Muscle layer of duodenum (tissue), 2 donors: ENCODE measurements at regions not wholly inside any gene's neighbourhood (a gene's known extent, or its start where the extent isn't known, plus 50 kb on each side); places are given as distances from the start of the nearest gene placed in this dataset.

Experiments
- H3K27ac ChIP-seq: one replicate; pipeline ENCODE4 v1.7.0; 2013; ENCODE audit warnings: mild to moderate bottlenecking, low read length
- H3K27me3 ChIP-seq: one replicate; pipeline ENCODE4 v1.7.0; 2013; ENCODE audit warnings: low read depth, mild to moderate bottlenecking, control low read depth, low read length
- H3K36me3 ChIP-seq, 2 donors: one replicate each; pipeline ENCODE4 v1.7.0; 2013; ENCODE audit warnings: low read length in 2 of 2, control low read depth in 1 of 2, mild to moderate bottlenecking in 1 of 2; ENCODE audit not compliant: insufficient read depth in 2 of 2, control insufficient read depth in 1 of 2
- H3K4me1 ChIP-seq, 2 donors: one replicate each; pipeline ENCODE4 v1.7.0; 2013; ENCODE audit warnings: low read length in 2 of 2, mild to moderate bottlenecking in 2 of 2, control low read depth in 1 of 2, moderate library complexity in 1 of 2; ENCODE audit not compliant: insufficient read depth in 2 of 2, control insufficient read depth in 1 of 2
- H3K4me3 ChIP-seq, 2 donors: one replicate each; pipeline ENCODE4 v1.7.0; 2013; ENCODE audit warnings: low read length in 2 of 2, low read depth in 1 of 2, mild to moderate bottlenecking in 1 of 2
- H3K9me3 ChIP-seq, 2 donors: one replicate each; pipeline ENCODE4 v1.7.0; 2013; ENCODE audit warnings: low read length in 2 of 2, control low read depth in 1 of 2, mild to moderate bottlenecking in 1 of 2; ENCODE audit not compliant: control insufficient read depth in 1 of 2
- donor health status: healthy.

DNA sequence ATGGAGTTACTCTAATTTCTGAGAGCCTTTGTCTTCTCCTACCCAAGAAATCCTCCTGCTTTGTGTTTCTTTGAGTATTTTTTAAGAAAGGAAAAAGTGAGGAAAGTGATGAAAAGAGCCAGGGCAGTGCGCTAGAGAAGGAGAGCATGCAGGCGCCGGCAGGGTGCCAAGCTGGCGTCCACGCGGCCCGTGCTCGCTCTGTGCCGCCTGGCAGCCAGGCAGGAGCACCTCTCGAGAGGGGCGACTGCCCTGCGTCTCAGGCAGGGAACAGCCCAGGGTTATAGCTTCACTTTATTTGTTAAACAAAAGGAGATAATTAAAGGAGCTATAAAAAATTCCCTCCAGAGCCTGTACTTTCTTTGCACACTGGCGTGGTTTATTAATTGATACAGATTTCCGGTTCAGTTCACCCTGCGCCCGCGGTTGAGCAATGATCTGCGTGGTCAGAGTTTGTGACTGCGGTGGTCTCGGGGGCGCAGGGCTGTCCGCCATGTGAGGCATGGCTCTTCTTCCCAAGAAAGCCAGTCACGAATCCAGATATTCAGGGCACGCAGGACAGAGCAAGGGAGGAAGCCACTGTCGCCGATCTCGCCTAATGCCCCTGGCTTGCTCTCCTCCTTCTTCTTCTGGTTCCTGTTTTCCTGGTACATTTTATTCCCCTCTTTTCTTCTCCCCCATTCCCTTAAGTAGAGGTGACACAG, 110.8 kb upstream of the PAQR3 start:
- no peaks in the 10 kb centered on the region for H3K9me3 ChIP-seq
- H3K36me3 ChIP-seq = no peaks in the 10 kb centered on the region
- no peaks in the 10 kb centered on the region for H3K27me3 ChIP-seq
- H3K27ac ChIP-seq = peak overlapping the region; percentile 19
- H3K4me1 ChIP-seq = peaks cover 5 to 19% of the 10 kb centered on the region in 2 donors
- H3K4me3 ChIP-seq = peak overlapping the region in 1 of 2 donors; percentile 14

DNA sequence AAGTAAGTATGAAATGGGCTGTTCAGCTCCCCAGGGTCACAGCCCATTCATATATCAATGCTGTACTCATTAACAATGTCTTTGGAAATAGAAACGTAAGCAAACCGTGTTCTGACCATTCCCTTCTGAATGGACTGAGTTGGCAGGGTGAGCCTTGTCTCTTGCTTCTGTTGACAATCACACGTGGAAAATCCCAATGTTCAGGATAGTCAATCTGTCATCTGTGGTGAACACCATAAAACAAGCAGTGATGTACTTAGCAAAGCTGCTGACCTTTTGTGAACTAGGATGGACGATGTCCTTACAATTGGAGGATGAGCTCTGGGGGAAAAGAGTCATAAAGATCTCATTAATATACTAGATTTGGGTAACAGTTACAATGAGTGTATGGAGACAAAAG, 109.6 kb upstream of the PAQR3 start:
- Histone ChIP-seq H3K36me3 (no peaks in the 10 kb centered on the region), H3K4me1 (peaks cover 5 to 19% of the 10 kb centered on the region in 2 donors), H3K9me3 (no peaks in the 10 kb centered on the region), H3K27me3 (no peaks in the 10 kb centered on the region), H3K4me3 (no peak overlapping the region), H3K27ac (no peak overlapping the region)

DNA sequence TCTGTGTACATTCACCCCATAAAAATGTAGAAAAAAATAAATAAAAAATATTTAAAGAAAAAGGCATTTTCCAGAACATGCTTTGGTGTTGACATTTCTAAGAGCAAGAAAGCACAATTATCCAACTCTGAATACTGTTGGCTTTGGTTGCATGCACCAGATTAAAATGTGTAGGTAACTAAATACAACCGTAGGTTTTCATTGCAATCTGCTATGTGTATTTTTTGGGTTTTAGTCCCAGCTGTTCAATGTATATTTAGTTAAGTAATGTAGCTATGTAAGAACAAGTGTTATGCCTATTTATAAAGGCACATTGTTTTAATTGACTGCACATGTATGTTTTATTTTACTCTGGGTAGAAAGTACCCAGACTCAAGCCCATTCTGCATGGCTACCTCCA, 108.1 kb upstream of the PAQR3 start:
- Histone ChIP-seq H3K4me3 (no peak overlapping the region), H3K27ac (no peak overlapping the region), H3K9me3 (no peaks in the 10 kb centered on the region), H3K4me1 (peaks cover 5 to 19% of the 10 kb centered on the region in 2 donors), H3K27me3 (no peaks in the 10 kb centered on the region), H3K36me3 (no peaks in the 10 kb centered on the region)

DNA sequence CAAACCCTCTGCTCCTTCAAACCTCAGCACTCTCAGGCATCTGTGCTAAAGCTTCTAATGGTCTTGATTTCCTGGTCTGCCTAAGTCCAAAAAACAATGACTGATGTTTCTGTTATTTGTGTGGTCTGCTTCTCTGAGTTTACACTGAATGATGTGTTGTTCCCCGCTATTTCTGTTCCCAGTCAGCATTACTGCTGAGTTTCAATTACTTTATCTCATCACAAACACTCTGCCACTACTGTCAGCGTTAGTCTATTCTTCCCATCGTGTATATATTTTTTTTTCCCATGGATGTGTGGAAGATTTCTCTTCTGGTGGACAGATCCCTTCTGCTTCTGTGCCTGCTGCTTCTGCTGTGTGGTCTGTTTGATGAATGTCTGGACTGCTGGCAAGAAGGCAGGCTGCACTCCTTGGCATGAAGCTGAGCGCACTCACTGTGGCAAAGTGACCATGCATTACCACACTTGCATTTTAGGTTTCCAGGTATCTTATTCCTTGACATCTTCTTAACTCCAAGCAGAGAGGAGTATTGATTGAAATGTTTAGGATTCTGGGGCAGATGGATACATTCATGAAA, 106.9 kb upstream of the PAQR3 start:
- Histone ChIP-seq H3K27ac (no peak overlapping the region), H3K36me3 (no peaks in the 10 kb centered on the region), H3K4me3 (no peak overlapping the region), H3K27me3 (no peaks in the 10 kb centered on the region), H3K4me1 (peaks cover 5 to 16% of the 10 kb centered on the region in 2 donors), H3K9me3 (no peaks in the 10 kb centered on the region)

DNA sequence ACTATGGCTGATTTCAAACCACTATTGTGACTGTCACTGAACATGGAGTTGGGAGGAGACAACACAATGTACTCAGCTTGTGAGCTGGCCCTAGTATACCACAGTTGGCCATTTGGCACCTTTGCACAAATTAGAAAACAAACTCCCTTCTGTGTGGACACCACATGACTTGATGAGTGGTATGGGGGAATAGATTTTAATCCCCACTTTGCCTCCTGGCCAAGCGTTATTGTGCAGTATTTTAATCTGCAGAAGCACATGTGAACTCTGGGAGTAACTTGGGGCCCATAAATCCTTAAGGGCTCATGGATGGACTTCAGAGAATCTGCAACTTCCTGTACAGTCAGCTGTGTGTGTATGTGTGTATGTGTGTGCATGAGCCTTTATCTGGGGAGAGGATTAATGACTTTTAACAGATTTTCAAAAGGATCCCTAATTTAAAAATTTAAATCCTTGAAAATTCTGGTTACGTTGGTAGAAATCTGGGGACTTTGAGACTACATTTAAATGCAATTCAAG, 105.0 kb upstream of the PAQR3 start:
- H3K27ac ChIP-seq = no peak overlapping the region
- no peaks in the 10 kb centered on the region for H3K9me3 ChIP-seq
- peaks cover 5 to 16% of the 10 kb centered on the region in 2 donors for H3K4me1 ChIP-seq
- no peaks in the 10 kb centered on the region for H3K27me3 ChIP-seq
- H3K36me3 ChIP-seq = no peaks in the 10 kb centered on the region
- H3K4me3 ChIP-seq = no peak overlapping the region

DNA sequence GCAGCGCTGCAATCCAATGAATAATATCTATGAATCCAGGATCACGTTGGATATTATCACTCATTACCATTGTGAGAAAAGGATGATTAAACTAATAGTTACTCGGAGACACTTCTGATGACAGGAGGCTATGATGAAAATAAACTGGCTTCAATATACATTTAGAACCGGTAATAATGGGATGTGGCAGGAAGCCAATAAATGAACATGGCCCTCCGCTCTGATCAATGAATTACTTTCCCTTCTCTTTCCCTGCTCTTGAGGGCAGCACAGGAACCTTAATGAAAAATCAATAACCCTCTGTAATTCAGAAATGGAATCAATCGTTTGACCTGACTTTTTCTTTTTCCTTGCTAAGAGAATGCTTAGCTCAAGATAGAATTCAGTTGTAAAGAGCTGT, 103.9 kb upstream of the PAQR3 start:
- H3K9me3 ChIP-seq = no peaks in the 10 kb centered on the region
- H3K27ac ChIP-seq = no peak overlapping the region
- no peak overlapping the region for H3K4me3 ChIP-seq
- no peaks in the 10 kb centered on the region for H3K27me3 ChIP-seq
- H3K36me3 ChIP-seq = no peaks in the 10 kb centered on the region
- H3K4me1 ChIP-seq = peaks cover 0 to 12% of the 10 kb centered on the region in 2 donors

DNA sequence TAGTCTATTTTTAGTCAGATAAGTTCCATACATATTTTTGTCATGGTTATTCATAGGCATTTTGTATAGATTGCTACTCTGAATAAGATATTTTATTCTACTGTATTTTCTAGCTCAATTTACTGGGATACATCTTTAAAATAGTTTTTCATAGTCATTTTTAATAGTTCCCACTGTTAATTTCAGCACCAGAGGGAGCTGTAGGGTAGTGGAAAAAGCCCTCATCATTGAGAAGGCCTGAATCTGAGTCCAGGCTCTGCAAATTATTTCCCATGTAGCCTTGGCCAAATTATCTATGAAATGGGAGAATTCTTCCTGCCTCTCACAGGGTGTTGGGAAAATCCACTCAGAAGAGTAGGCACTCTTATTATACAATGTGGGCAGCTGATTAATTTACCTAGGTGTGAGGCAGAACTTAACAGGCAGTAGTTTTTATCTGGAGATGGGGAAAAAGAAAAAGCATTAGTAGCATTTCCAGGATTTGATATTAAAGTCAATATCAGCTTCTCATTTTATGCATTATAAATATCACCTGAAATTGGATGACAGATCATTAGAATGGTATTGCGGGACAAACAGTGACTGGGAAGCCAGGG, 102.9 kb upstream of the PAQR3 start:
- no peak overlapping the region for H3K27ac ChIP-seq
- H3K4me3 ChIP-seq = no peak overlapping the region
- no peaks in the 10 kb centered on the region for H3K9me3 ChIP-seq
- H3K4me1 ChIP-seq = peaks cover 0 to 4% of the 10 kb centered on the region in 2 donors
- no peaks in the 10 kb centered on the region for H3K36me3 ChIP-seq
- no peaks in the 10 kb centered on the region for H3K27me3 ChIP-seq

DNA sequence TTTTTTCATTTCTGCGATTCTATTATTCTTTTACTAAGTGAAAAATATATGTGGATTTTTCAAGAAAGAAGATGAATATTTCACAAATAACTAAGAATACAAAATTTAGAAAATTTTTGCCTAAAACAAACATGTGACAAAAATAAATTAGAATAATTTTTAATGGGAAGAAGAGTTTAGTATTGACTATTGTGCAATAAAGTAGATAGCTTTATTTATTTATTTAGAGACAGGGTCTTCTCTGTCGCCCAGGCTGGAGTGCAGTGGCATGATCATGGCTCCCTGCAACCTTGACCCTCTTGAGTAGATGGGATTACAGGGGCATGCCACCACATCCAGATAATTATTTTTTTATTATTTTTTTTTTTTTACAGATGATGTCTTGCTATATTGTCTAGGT, 95.3 kb upstream of the PAQR3 start:
- no peaks in the 10 kb centered on the region for H3K36me3 ChIP-seq
- H3K4me1 ChIP-seq = no peaks in the 10 kb centered on the region
- H3K27ac ChIP-seq = no peak overlapping the region
- no peaks in the 10 kb centered on the region for H3K27me3 ChIP-seq
- no peaks in the 10 kb centered on the region for H3K9me3 ChIP-seq
- H3K4me3 ChIP-seq = no peak overlapping the region

DNA sequence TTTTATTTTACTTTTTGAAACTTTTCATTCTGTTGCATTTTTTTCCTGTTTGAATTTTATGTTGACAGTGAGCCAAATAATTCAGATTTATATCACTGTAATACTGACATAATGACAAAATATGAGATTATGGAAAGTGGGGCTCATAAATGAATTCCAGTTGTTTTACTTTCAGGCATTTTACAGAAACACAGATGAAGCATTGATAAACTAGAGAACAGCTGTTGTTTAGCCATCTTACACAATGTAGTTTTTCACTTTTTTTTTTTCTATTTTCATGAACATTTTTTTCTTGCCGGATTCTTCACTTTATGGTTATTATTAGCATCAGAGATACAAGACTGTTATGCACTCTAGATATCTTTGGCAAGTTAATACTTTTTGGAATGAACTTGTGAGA, 91.7 kb upstream of the PAQR3 start:
- H3K9me3 ChIP-seq = no peaks in the 10 kb centered on the region
- no peaks in the 10 kb centered on the region for H3K36me3 ChIP-seq
- H3K4me1 ChIP-seq = no peaks in the 10 kb centered on the region
- H3K27ac ChIP-seq = no peak overlapping the region
- no peak overlapping the region for H3K4me3 ChIP-seq
- H3K27me3 ChIP-seq = no peaks in the 10 kb centered on the region

DNA sequence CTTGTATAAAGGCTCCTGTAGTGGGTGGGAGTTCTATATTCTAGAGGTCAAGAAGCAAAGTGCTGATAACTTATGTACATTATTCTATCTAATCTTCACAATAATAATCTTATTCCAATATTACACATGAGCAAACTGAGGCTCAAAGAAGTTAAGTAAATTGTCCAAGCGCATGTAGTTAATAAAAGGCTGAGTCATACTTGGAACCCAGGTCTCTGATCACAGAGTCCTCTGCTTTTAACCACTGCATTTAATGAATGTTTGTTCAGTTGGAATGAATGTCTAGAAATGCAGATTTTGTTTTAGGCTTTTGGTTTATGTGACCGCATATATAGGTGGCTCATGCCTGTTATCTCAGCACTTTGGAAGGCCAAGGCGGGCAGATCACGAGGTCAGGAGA, 88.4 kb upstream of the PAQR3 start:
- no peaks in the 10 kb centered on the region for H3K27me3 ChIP-seq
- no peaks in the 10 kb centered on the region for H3K9me3 ChIP-seq
- no peak overlapping the region for H3K27ac ChIP-seq
- no peak overlapping the region for H3K4me3 ChIP-seq
- H3K36me3 ChIP-seq = no peaks in the 10 kb centered on the region
- no peaks in the 10 kb centered on the region for H3K4me1 ChIP-seq

DNA sequence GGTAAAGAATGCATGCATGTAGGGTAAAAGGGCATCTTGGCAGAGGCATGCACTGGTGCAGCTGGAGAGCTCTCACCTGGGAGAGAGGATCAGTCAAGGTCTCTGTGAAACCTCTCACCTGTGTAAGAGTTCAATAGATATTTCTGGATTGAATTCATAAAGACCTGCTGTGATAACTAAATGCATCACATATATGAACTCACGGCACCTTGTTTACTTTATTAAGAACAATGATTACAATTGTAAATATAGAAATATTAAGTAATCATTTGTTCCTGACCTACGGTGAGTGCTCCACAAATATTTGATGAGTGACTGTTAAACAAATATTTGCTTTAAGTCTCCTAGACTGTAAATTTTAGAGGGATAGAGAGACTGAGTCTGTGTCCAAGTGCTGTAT, 85.9 kb upstream of the PAQR3 start:
- Histone ChIP-seq H3K9me3 (no peaks in the 10 kb centered on the region), H3K36me3 (no peaks in the 10 kb centered on the region), H3K27me3 (no peaks in the 10 kb centered on the region), H3K4me1 (no peaks in the 10 kb centered on the region), H3K27ac (no peak overlapping the region), H3K4me3 (no peak overlapping the region)
